ENCODE measurements at regions not wholly inside any gene's neighbourhood (a gene's known extent, or its start where the extent isn't known, plus 50 kb on each side); places are given as distances from the start of the nearest gene placed in this dataset.

DNA sequence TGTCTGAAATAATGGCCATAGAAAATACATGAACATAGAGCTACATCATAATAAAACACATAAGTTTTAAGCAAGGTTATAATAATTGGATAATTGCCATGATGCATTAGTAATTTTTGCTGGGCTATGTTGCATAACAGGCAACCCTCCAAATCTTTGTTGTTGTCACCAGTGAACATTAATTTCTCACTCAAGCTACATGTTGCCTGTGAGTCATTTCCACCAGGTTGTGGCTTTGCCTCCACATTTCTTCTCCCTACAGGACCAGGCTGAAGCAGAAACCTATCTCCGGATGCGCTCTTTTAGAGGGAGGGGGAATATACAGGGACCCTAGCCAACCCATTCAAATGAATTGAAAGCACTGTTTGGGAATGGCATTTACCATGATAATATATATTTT, 347.7 kb downstream of the GABRG1 start:
- DNase-seq: no peak

DNA sequence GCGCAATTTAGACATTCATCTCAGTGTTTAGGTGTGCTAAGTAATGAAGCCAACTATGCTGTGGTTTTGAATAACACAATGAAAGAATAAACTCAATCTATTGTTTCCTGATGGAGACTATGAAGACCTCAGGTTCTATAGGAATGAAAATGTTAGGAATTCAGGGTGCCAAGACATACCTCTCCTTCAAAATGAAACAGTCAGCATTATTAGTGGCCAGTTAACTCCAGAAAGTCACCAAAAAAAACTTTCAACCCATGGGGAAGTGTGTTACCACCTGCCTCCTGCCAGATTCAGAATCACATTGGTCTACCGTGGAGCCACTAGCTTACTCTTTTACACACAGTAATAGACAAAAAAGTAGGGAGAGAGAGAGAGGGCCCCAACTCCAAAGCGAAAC, 352.9 kb downstream of the GABRG1 start:
- DNase-seq: no peak

- peak in 1 of 2 experiments; percentile 7 for DNase-seq
Measured at GRCh38 chr4:45765521-45765920, 358.3 kb downstream of the GABRG1 start.

DNA sequence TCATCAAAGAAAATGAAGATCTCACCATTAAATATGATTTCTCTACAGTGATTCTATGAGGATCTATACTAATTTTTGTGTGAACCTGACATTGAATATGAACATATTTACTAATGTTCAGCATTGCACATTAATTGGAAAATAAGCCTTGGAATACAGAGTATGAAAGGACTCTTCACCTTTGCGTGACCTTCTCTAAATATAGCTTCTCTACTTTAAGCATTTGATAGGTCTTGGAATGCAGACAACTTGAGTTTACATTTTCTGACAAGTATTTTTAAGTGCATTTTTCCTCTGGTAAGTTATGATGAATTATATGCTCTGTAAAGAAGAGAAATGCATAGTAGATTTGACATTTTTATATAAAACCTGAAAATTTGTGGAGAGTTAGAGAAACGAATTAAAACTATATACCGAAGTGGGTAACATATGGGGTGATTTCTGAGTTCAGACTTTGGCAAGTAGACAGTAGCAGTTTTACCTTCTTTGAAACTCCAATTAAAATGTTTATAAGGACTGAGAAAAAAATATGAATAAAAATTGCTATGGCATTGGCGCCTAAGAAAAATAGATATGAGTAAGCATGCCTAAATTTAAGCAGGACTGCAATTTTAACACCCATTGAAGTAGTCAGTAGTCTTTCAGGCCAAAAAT, 371.9 kb downstream of the GABRG1 start:
- DNase-seq: no peak

DNA sequence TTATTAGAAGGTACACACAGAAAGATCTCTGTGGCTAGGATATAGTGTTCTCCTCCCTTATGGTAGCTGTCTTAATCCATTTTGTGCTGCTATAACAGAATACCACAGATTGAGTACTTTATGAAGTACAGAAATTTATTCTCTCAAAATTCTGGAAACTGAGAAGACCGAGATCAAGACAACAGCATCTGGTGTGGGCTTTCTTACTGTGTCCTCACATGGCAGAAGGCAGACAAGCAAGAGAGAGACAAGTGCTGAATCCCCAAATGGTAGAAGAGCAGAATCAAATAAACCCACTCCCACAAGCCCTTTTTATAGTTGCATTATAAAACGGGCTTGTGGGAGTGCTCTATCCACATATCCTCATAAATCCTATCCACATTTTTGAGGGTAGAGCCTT, 373.1 kb downstream of the GABRG1 start:
- peak in 1 of 2 experiments; percentile 37 for DNase-seq

DNA sequence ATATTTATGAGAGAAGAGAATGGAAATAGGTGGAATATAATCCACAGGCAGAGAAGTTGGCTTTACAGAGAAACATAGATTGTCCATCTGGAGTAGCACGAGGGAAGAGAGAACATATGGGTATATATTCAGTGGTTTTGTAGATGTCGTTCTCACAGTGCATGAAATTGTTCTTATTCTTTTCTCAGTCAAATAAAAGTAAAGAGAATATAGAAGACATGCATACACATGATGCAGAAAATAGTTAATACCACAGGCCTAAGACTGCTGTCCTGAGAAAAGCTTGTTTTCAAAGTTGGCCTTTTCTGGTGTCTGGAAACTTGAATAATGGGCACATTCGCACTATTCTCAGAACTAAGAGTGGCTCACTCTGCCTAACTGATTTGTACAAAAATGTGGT, 378.1 kb downstream of the GABRG1 start:
- no peak for DNase-seq

DNA sequence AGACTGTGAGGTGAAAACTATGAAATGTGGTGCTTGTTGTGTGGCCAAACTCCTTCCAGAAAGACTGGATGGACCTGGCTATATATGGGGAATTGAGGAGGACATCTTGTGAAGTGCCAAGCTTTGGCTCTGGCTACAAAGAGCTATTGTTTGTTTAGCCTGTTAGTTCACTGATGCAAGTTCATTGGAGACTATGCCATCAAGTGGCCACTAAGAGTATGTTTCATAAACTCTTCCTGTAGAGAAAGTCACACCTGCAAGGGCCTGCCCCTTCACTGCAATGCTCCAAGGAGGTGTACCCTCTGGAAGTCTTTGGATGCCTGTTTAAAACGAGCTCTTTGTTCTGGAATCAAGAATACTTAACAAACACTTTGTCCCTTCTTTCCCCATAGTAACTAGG, 382.0 kb downstream of the GABRG1 start:
- DNase-seq: peak in 1 of 2 experiments; percentile 17

DNA sequence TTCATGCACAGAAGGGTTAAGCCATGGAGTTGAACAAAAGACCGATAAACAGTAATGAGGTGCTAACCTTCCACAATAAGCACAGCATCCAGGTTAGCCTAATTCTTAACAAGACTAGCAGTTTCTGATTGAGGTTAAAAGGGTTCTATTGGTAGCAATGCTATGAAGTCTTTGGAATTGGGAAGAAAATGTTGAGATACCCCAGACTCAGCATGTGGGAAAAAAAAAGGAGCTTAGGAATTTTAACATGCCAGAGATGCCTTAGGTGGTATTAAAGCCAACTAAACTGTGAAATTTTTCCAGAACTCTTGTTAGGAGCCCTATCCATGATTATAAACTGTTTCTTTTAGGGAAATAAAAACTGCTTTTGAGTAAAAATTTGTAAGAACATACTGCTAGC, 391.7 kb downstream of the GABRG1 start:
- no peak for DNase-seq

DNA sequence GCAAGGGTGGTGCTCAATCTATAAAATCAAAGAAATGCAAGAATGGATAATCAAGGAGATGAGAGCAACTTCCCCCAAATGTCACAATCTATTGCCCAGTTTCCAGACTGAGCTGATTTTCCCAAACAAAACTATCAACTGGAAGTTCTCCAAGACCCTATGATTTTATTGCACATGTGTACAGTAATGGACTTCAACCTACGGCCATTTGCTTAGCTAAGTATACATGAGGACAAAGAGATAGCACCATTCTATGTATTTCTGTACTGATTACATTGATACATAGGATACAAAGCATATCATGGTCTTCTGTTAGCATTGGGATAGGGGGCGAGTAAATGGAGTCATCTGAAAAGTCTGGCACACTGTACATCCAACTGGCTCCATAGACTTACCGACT, 407.8 kb downstream of the GABRG1 start:
- no peak for DNase-seq

- no peak for DNase-seq
Measured at GRCh38 chr4:45713996-45714395, 409.9 kb downstream of the GABRG1 start.

- no peak for DNase-seq
Measured at GRCh38 chr4:45701621-45702020, 422.2 kb downstream of the GABRG1 start.

GRCh38 chr4:45693746-45694145, 430.1 kb downstream of the GABRG1 start:
- no peak for DNase-seq

DNA sequence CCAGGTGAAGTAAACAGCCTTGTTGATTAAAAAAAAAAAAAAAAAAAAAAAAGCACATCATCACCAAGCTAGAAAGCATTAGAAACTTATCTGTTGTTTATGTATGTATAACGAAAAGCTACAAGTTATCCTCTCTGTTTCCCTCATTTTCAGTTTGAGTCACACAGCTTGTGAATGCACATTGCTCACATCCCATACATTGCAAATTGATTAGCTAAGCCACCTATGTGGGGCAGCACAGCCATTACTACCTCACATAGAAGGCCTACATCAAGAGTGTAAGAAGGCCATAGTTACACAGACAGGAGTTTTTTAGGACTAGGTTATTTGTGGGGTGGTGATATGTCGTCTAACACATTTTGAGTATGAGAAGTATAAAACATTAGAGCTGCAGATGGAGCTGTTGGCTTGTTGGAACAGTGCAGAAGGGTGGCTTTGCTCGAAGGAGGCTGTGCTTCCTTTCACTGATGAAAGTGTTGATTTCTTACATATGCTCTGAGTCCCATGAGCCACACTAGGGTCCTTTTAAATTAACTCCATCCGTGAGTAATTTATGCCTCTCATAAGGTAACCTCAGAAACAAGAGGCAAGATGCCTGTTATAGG, 431.6 kb downstream of the GABRG1 start:
- DNase-seq: peak in 1 of 2 experiments; percentile 31

DNA sequence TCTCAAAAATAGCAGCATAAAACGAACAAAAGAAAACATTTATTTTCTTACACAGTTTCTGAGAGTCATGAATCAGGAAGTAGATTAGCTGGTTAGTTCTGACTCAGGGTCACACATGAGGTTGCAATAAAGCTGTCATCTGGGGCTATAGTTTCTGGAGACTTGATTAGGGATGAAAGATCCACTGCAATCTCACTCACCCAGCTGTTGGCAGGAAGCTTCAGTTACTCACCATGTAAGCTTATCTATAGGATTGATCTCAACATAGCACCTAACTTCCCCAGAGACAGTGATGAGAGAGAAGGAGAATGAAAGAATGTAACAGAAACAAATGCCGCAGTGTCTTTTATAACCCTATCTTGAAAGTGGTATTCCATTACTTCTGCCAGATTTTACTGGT, 435.5 kb downstream of the GABRG1 start:
- DNase-seq: no peak

DNA sequence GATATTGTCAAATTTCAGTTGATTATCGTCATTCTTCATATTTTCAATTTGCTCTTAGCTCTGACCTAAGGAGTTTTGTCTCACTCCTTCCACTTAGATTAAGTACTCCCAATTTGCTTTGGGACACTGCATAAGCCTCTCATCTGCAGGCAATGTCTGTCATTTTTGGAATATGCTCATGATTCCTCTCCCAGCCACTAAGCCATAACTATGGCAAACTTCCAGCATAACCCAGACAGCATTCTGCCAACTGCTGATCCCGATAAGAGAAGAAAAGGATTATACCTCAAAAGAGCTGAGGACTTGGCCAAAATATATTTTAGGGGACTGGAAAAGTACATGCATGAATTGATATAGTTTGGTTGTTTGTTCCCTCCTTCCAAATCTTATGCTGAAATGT, 444.4 kb downstream of the GABRG1 start:
- DNase-seq: peak; percentile 39 to 42

DNA sequence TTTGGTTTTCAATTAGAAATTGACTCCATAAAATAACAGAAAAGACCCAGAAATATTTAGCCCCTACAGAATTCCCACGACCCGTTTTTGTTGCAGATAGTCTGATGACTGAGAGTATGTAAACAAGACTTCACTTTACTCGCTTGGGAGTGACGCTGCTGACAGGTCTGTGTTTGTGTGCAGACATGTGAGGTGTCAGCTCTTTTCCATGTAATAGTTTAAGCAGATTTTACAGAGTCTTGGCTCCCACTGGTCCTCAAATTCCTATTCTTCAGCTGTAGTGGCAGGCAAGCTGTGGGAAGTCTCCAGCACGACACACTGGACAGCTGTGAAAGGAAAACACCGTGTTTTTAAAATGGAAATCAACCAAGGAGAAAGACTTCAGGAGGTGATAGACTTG, 455.7 kb downstream of the GABRG1 start:
- no peak for DNase-seq

GRCh38 chr4:45663628-45664081, 460.2 kb downstream of the GABRG1 start:
- no peak for DNase-seq

GRCh38 chr4:45663003-45663402, 460.9 kb downstream of the GABRG1 start:
- peak; percentile 2 to 29 for DNase-seq

DNA sequence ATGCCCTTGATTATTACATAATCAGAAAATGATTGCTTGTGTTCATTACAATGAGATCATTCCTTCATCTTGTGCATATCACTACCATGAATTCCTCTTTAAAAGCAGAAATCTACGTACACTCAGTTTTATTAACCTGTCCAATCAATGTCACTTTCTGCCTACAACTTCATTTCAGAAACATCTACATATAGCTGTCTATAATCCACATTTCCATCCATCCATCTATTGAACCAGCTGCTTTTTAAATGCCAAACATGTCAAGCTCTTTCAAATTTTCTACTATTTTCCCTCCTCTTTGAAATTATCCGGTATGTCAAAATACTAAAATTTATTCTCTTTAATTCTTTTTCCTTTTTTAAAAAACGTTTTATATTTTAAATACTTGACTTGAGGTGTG, 462.0 kb downstream of the GABRG1 start:
- DNase-seq: no peak

DNA sequence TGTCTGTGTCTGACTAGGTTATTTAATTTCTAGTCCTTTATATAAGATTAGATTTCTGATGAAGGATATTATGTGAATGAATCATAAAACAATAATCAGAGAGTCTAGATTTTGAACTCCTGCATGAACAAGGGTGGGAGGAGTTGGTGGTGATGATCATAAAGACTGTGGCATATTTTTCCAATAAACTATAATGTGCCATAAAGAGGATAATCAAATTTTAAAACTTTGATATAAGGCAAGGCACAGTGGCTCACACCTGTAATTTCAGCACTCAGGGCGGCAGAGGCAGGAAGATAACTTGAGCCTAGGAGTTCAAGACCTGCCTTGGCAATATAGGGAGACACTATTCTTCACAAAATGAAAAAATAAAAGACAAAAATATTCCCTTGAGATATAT, 473.3 kb downstream of the GABRG1 start:
- DNase-seq: no peak

GRCh38 chr4:45648846-45649245, 475.0 kb downstream of the GABRG1 start:
- no peak for DNase-seq

DNA sequence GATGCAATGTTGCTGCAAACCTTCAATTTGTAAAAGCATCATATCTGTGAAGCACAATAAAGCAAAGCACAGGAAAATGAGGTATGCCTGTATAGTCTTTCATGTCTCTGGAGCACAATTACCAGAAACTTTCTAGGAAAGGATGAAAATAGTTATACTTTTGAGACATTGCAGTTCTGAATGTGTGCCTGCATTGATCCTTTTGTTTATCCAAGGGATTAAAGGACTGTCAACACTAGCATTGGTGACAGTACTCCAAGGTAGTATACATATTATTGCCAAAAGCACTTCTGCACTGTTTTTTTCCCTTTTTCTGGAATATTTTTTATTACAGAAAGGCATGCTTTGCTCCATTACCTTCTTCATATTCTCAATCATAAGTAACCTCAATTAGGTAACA, 476.0 kb downstream of the GABRG1 start:
- no peak for DNase-seq

DNA sequence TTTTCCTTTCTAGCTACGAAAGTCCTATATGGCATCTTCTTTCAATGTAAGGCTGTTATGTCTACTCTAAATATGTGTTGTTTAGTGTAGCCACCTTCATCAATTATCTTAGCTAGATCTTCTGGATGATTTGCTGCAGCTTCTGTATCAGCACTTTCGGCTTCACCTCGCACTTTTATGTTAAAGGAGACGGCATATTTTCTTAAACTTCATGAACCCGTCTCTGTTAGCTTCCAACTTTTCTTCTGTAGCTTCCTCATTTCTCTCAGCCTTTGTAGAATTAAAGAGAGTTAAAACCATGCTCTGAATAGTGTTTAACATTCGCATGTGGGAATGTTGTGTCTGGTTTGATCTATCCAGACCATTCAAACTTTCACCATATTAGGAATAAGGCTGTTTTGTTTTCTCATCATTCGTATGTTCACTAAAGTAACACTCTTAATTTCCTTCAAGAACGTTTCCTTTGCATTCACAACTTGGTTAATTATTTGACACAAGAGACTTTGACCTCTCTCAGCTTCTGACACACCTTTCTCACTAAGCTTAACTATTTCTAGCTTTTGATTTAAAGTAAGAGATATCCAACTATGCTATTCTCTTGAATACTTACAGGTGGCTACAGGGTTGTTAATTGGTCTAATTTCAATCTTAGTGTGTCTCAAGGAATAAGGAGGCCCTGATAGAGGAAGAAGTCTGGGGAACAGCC, 476.8 kb downstream of the GABRG1 start:
- no peak for DNase-seq

- no peak for DNase-seq
Measured at GRCh38 chr4:45640281-45640680, 483.6 kb downstream of the GABRG1 start.

Measured in NCI-H524 (cell line).